CD4-positive, alpha-beta T cell (primary cell): ENCODE measurements at regions not wholly inside any gene's neighbourhood (a gene's known extent, or its start where the extent isn't known, plus 50 kb on each side); places are given as distances from the start of the nearest gene placed in this dataset.

Experiments
- ATAC-seq: fragments of 200-7000 bp; cut with Tn5 transposase; one replicate; pipeline ENCODE4 v1.10.0; 2022; ENCODE audit warnings: mild to moderate bottlenecking; ENCODE audit not compliant: poor library complexity
- CTCF ChIA-PET: fragments of 350-600 bp; sonication (Branson Sonifier 250); formaldehyde crosslinking; loops from one replicate; lab custom pipeline; 2021; ENCODE audit warnings: antibody characterized with exemption, inconsistent platforms; lab: Charles Lee
- POLR2A ChIA-PET: fragments of 350-600 bp; sonication (Branson Sonifier 250); formaldehyde crosslinking; loops from one replicate; lab custom pipeline; 2021; ENCODE audit warnings: antibody characterized with exemption, inconsistent platforms; lab: Charles Lee
- DNase-seq, 14 experiments: peaks; one replicate each; pipeline ENCODE4 v3.0.0-alpha.2; 2013 to 2020; ENCODE audit warnings: mixed read lengths in 2 of 14
- H3K27ac ChIP-seq, 2 donors: one replicate each; pipeline versions ENCODE4 v1.5.1 to v1.7.0; 2013; ENCODE audit warnings: low read length in 2 of 2, low read depth in 1 of 2, mild to moderate bottlenecking in 1 of 2
- H3K27me3 ChIP-seq, 2 experiments: 1 replicate in 1 of 2; 2 replicates in 1 of 2; pipeline versions ENCODE4 v1.6.1 to v1.7.0; 2013; ENCODE audit warnings: low read length in 2 of 2, control low read depth in 1 of 2, mild to moderate bottlenecking in 1 of 2, moderate library complexity in 1 of 2; ENCODE audit not compliant: insufficient read depth in 2 of 2, control insufficient read depth in 1 of 2
- H3K36me3 ChIP-seq: one replicate; pipeline ENCODE4 v1.6.1; 2013; ENCODE audit warnings: low read length, control low read depth; ENCODE audit not compliant: insufficient read depth
- H3K4me1 ChIP-seq: one replicate; pipeline ENCODE4 v1.6.1; 2013; ENCODE audit warnings: low read length, control low read depth; ENCODE audit not compliant: insufficient read depth
- H3K4me3 ChIP-seq: one replicate; pipeline ENCODE4 v1.5.1; 2013; ENCODE audit warnings: mild to moderate bottlenecking, low read length, moderate library complexity
- H3K9me3 ChIP-seq, 2 experiments: 1 replicate in 1 of 2; 2 replicates in 1 of 2; pipeline versions ENCODE4 v1.6.1 to v1.7.0; 2013; ENCODE audit warnings: low read length in 2 of 2, mild to moderate bottlenecking in 2 of 2, control low read depth in 1 of 2, moderate library complexity in 1 of 2; ENCODE audit not compliant: control insufficient read depth in 1 of 2, insufficient read depth in 1 of 2
- H3K27ac Mint-ChIP-seq: one replicate; pipeline ENCODE4 v1.8.0; 2020; ENCODE audit warnings: mixed read lengths
- H3K27me3 Mint-ChIP-seq: one replicate; pipeline ENCODE4 v1.8.0; 2021; ENCODE audit warnings: mixed read lengths
- H3K36me3 Mint-ChIP-seq: one replicate; pipeline ENCODE4 v1.8.0; 2021; ENCODE audit warnings: low read depth, mixed read lengths
- H3K4me1 Mint-ChIP-seq: one replicate; pipeline ENCODE4 v1.8.0; 2021; ENCODE audit warnings: low read depth, mixed read lengths
- H3K4me3 Mint-ChIP-seq: one replicate; pipeline ENCODE4 v1.8.0; 2020; ENCODE audit warnings: mild to moderate bottlenecking, mixed read lengths
- H3K9me3 Mint-ChIP-seq: one replicate; pipeline ENCODE4 v1.8.0; 2020; ENCODE audit warnings: mixed read lengths
- intact Hi-C, 2 experiments: fragments of 100-400 bp; cut with DNase I in 1 of 2; cut with micrococcal nuclease in 1 of 2; formaldehyde crosslinking; loops; one replicate each; pipeline versions ENCODE4 v1.15.1 to v1.9.0; 2023 to 2025; cut with DNase I, micrococcal nuclease
- TF ChIP-seq, protein P1 (sequence below): fragments of 200-600 bp; IDR thresholded peaks from one replicate; pipeline ENCODE4 v1.8.0; 2022; ENCODE audit warnings: antibody characterized with exemption, mild to moderate bottlenecking

DNA sequence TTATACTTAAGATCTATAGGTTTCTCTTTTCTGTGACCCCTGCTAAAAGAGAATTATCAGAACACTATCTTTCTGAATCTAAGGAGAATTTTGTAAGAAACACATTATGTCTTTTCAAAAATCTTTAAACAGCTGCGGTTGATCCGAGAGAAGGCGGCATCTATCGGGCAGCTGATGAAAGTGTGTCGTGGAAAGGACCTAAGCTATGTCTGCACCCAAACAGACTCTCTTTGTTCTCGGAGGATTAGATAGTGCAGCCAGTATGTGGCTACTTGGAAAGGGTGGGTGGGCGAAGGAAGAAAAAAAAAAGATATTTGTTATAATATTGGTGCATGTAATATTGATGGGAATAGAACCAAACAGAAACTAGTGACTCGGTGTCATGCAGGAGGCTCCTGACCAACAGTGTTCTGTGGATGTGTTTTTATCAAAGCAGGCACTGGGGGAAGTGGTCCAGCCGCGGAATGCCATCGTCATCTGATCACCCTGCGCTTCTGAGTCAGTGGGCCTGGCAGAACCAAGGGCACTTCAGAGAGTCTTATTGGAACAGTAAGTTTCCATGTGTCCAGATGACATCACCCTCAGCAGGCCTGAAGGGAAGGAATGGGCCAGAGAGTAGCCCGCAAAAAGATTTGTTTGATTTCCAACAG is 509.7 kb upstream of the AKR1E2 start:
- TF ChIP-seq, protein P1, sequence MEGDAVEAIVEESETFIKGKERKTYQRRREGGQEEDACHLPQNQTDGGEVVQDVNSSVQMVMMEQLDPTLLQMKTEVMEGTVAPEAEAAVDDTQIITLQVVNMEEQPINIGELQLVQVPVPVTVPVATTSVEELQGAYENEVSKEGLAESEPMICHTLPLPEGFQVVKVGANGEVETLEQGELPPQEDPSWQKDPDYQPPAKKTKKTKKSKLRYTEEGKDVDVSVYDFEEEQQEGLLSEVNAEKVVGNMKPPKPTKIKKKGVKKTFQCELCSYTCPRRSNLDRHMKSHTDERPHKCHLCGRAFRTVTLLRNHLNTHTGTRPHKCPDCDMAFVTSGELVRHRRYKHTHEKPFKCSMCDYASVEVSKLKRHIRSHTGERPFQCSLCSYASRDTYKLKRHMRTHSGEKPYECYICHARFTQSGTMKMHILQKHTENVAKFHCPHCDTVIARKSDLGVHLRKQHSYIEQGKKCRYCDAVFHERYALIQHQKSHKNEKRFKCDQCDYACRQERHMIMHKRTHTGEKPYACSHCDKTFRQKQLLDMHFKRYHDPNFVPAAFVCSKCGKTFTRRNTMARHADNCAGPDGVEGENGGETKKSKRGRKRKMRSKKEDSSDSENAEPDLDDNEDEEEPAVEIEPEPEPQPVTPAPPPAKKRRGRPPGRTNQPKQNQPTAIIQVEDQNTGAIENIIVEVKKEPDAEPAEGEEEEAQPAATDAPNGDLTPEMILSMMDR: no peak
- DNase-seq (no peak), ATAC-seq (no peak)
- Histone ChIP-seq H3K27ac (no peak overlapping the region), H3K4me1 (no peaks in the 10 kb centered on the region), H3K36me3 (no peaks in the 10 kb centered on the region), H3K9me3 (no peaks in the 10 kb centered on the region), H3K27me3 (no peaks in the 10 kb centered on the region), H3K4me3 (no peak overlapping the region)
- Mint-ChIP-seq H3K27ac (no peak overlapping the region), H3K36me3 (no peaks in the 10 kb centered on the region), H3K9me3 (no peaks in the 10 kb centered on the region), H3K4me3 (no peak overlapping the region), H3K27me3 (no peaks in the 10 kb centered on the region), H3K4me1 (no peaks in the 10 kb centered on the region)
- ChIA-PET CTCF (no interaction called here), POLR2A (no interaction called here)
- intact Hi-C loops: no loop called here

DNA sequence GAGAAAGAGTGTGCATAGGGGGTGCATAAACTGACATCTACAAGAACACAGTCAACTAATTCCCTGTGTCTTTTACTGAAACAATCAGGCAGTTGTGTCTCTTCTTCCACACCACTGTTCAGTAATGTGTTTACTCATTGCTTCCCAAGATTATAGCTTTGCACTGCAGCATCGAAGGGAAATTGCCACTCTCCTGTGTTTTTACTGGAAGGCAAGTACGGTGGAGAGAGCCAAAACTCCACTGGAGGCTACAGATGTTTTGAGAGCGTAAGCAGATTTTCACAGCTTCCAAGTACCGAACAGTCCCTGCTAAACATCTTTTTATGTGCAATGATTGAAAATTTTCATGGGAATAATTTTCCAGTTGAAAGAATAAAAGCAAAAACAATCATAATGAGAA is 510.5 kb upstream of the AKR1E2 start:
- Histone ChIP-seq H3K4me3 (no peak overlapping the region), H3K9me3 (no peaks in the 10 kb centered on the region), H3K36me3 (no peaks in the 10 kb centered on the region), H3K27me3 (no peaks in the 10 kb centered on the region), H3K27ac (no peak overlapping the region), H3K4me1 (no peaks in the 10 kb centered on the region)
- DNase-seq: no peak
- Mint-ChIP-seq H3K9me3 (no peaks in the 10 kb centered on the region), H3K4me3 (no peak overlapping the region), H3K27ac (no peak overlapping the region), H3K4me1 (no peaks in the 10 kb centered on the region), H3K27me3 (no peaks in the 10 kb centered on the region), H3K36me3 (no peaks in the 10 kb centered on the region)
- ChIA-PET POLR2A (no interaction called here), CTCF (no interaction called here)
- no peak for ATAC-seq
- intact Hi-C loops: no loop called here
- TF ChIP-seq, protein P1: no peak

DNA sequence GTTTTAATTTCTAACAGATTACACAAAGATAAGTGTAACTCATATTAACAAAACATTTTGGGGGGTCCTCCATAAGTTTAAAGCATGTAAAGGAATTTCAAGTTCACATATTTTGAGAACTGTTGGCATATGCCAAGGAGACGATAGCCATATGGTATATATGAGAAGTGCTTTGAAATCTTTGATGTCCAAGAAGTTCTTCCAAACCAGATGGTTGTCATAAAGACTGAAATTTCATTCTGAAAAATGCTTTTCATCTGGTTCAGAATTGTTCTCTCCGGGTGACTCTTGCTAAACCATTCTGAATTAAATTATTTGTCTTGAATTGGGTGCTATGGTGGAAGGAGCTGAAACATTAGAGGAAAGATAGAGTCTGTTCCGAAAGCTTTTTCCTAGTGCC is 513.0 kb upstream of the AKR1E2 start:
- Mint-ChIP-seq H3K9me3 (no peaks in the 10 kb centered on the region), H3K36me3 (no peaks in the 10 kb centered on the region), H3K4me1 (no peaks in the 10 kb centered on the region), H3K27ac (no peak overlapping the region), H3K4me3 (no peak overlapping the region), H3K27me3 (no peaks in the 10 kb centered on the region)
- H3K27me3 ChIP-seq: no peaks in the 10 kb centered on the region
- intact Hi-C loops: no loop called here
- ChIA-PET CTCF (interaction anchor here (1.0 kb wide), 1 partner anchor 12 kb away, joined by 3 read pairs; no protein-coding TSS in a partner anchor), POLR2A (no interaction called here)
- TF ChIP-seq, protein P1: no peak
- DNase-seq (no peak), ATAC-seq (no peak)
- no peak overlapping the region for H3K27ac ChIP-seq
- H3K4me3 ChIP-seq: no peak overlapping the region
- H3K36me3 ChIP-seq: no peaks in the 10 kb centered on the region
- H3K4me1 ChIP-seq: no peaks in the 10 kb centered on the region
- H3K9me3 ChIP-seq: no peaks in the 10 kb centered on the region
